GM13976 (cell line): ENCODE measurements at regions not wholly inside any gene's neighbourhood (a gene's known extent, or its start where the extent isn't known, plus 50 kb on each side); places are given as distances from the start of the nearest gene placed in this dataset.

Experiments
- DNase-seq: peaks from one replicate; pipeline ENCODE4 v3.0.0; 2012; ENCODE audit warnings: low spot score
- CTCF ChIP-seq: IDR thresholded peaks from 2 replicates; pipeline ENCODE4 v1.5.1; 2012; ENCODE audit warnings: borderline replicate concordance, mild to moderate bottlenecking; ENCODE audit not compliant: insufficient read depth; ENCODE audit errors: extremely low read depth, missing control alignments, control extremely low read depth
- in situ Hi-C: fragments of 300-500 bp; cut with MboI; formaldehyde crosslinking; loops from one replicate; pipeline ENCODE4 v1.12.0; 2022; ENCODE audit warnings: low sequenced_read_pairs, mixed read lengths, inconsistent platforms; ENCODE audit not compliant: unreplicated experiment

- DNase-seq, result no peak
- TF ChIP-seq CTCF, result no peak
- in situ Hi-C loops, result no loop called here
Observed at GRCh38 chr21:22106720-22107410, 1108.7 kb downstream of the NCAM2 start.

- in situ Hi-C loops, result no loop called here
- DNase-seq, result no peak
- no peak for TF ChIP-seq CTCF
Observed at GRCh38 chr21:22115746-22116145, 1117.5 kb downstream of the NCAM2 start.

- no peak for DNase-seq
- in situ Hi-C loops, result no loop called here
- TF ChIP-seq CTCF, result no peak
Observed at GRCh38 chr21:22120616-22121266, 1122.5 kb downstream of the NCAM2 start.

GRCh38 chr21:22125581-22125980 lies 1127.4 kb downstream of the NCAM2 start:
- no peak for TF ChIP-seq CTCF
- in situ Hi-C loops, result no loop called here
- DNase-seq, result no peak

GRCh38 chr21:22128671-22129070 lies 1130.5 kb downstream of the NCAM2 start:
- DNase-seq, result no peak
- no peak for TF ChIP-seq CTCF
- in situ Hi-C loops, result no loop called here

GRCh38 chr21:22132358-22133071 lies 1134.3 kb downstream of the NCAM2 start:
- no peak for DNase-seq
- in situ Hi-C loops, result no loop called here
- no peak for TF ChIP-seq CTCF
